Activated CD8-positive, alpha-beta T cell treated with anti-CD3 and anti-CD28 coated beads for 36 hours (primary cell): ENCODE measurements at regions not wholly inside any gene's neighbourhood (a gene's known extent, or its start where the extent isn't known, plus 50 kb on each side); places are given as distances from the start of the nearest gene placed in this dataset.

Source experiments
- ATAC-seq: fragments of 200-7000 bp; cut with Tn5 transposase; one replicate; pipeline ENCODE4 v1.10.0; 2021; ENCODE audit warnings: mild to moderate bottlenecking, moderate library complexity
- CTCF ChIA-PET: fragments of 350-600 bp; sonication (Branson Sonifier 250); formaldehyde crosslinking; loops from one replicate; lab custom pipeline; 2021; ENCODE audit warnings: antibody characterized with exemption; lab: Charles Lee
- POLR2A ChIA-PET: fragments of 350-600 bp; sonication (Branson Sonifier 250); formaldehyde crosslinking; loops from one replicate; lab custom pipeline; 2021; ENCODE audit warnings: antibody characterized with exemption; lab: Charles Lee
- DNase-seq: peaks from one replicate; pipeline ENCODE4 v3.0.0-alpha.2; 2020
- H3K27ac Mint-ChIP-seq: one replicate; pipeline ENCODE4 v1.8.0; 2021; ENCODE audit warnings: mild to moderate bottlenecking, mixed read lengths
- H3K27me3 Mint-ChIP-seq: one replicate; pipeline ENCODE4 v1.8.0; 2021; ENCODE audit warnings: mixed read lengths
- H3K36me3 Mint-ChIP-seq: one replicate; pipeline ENCODE4 v1.8.0; 2021; ENCODE audit warnings: low read depth, mixed read lengths
- H3K4me1 Mint-ChIP-seq: one replicate; pipeline ENCODE4 v1.8.0; 2021; ENCODE audit warnings: low read depth, mixed read lengths
- H3K4me3 Mint-ChIP-seq: one replicate; pipeline ENCODE4 v1.8.0; 2021; ENCODE audit warnings: mild to moderate bottlenecking, moderate library complexity, mixed read lengths
- H3K9me3 Mint-ChIP-seq: one replicate; pipeline ENCODE4 v1.8.0; 2021; ENCODE audit warnings: mixed read lengths
- intact Hi-C: fragments of 100-400 bp; cut with micrococcal nuclease; formaldehyde crosslinking; loops from one replicate; pipeline ENCODE4 v1.10.0; 2022
- TF ChIP-seq, protein P1 (sequence below): fragments of 200-600 bp; IDR thresholded peaks from one replicate; pipeline ENCODE4 v1.8.0; 2022; ENCODE audit warnings: antibody characterized with exemption, mild to moderate bottlenecking

DNA sequence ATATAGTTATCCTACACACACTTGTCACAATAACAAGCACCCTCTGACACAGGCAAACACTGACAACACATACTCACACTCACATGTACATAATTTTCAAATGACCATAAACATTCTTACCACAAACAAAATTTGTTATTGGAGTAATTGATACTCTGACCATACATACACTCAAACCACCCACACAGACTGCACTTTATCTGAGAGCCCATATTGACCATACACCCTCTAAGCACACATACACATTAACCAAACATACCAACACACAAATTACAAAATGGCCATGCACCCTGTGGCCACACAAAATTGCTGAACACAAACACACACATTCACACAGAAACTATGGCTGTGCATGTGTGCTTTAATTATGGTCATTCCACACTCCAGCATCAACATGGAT lies 79.1 kb upstream of the FAM120A start:
- ChIA-PET CTCF (no interaction called here), POLR2A (no interaction called here)
- TF ChIP-seq, protein P1, sequence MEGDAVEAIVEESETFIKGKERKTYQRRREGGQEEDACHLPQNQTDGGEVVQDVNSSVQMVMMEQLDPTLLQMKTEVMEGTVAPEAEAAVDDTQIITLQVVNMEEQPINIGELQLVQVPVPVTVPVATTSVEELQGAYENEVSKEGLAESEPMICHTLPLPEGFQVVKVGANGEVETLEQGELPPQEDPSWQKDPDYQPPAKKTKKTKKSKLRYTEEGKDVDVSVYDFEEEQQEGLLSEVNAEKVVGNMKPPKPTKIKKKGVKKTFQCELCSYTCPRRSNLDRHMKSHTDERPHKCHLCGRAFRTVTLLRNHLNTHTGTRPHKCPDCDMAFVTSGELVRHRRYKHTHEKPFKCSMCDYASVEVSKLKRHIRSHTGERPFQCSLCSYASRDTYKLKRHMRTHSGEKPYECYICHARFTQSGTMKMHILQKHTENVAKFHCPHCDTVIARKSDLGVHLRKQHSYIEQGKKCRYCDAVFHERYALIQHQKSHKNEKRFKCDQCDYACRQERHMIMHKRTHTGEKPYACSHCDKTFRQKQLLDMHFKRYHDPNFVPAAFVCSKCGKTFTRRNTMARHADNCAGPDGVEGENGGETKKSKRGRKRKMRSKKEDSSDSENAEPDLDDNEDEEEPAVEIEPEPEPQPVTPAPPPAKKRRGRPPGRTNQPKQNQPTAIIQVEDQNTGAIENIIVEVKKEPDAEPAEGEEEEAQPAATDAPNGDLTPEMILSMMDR, result no peak
- H3K36me3 Mint-ChIP-seq, result no peaks in the 10 kb centered on the region
- H3K27ac Mint-ChIP-seq, result no peak overlapping the region
- DNase-seq (no peak), ATAC-seq (no peak)
- H3K4me1 Mint-ChIP-seq, result no peaks in the 10 kb centered on the region
- no peaks in the 10 kb centered on the region for H3K9me3 Mint-ChIP-seq
- no peak overlapping the region for H3K4me3 Mint-ChIP-seq
- intact Hi-C loops, result no loop called here
- H3K27me3 Mint-ChIP-seq, result peaks cover 9% of the 10 kb centered on the region

DNA sequence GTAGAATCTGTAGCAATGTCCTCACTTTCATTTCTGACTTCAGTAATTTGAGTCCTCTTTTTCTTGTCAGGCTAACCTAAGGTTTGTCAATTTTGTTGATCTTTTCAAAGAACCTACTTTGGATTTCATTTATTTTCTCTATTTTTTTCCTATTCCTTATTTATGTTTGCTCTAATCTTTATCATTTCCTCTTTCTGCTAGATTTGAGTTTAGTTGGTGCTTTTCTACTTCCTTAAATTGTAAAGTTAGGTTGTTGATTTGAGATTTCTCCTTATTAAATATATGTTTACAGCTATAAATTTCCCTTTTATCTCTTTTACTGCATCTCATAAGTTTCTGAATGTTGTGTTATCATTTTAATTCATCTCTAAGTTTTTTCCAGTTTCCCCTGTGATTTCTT lies 75.1 kb upstream of the FAM120A start:
- no peak for DNase-seq
- intact Hi-C loops, result no loop called here
- CTCF ChIA-PET, result no interaction called here
- Mint-ChIP-seq H3K27me3 (peaks cover 9% of the 10 kb centered on the region), H3K27ac (no peak overlapping the region), H3K9me3 (no peaks in the 10 kb centered on the region), H3K36me3 (no peaks in the 10 kb centered on the region), H3K4me1 (no peaks in the 10 kb centered on the region), H3K4me3 (no peak overlapping the region)
- ATAC-seq, result no peak
- POLR2A ChIA-PET, result no interaction called here
- TF ChIP-seq, protein P1, result no peak

DNA sequence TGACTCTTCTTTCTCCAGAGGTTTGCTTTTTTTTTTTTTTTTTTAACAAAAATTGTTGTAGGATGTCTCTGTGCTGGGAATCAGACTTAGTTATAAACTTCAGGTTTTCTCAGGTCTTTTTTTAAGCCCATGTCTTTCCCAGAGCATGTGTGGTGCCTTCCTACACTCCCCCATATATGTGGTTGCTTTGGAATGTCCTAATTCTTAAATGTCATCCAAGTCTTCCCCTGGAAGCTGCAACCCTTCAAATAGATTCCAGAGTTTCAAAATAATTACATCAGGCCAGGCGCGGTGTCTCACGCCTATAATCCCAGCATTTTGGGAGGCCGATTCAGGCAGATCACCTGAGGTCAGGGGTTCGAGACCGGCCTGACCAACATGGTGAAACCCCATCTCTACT lies 73.2 kb upstream of the FAM120A start:
- no peaks in the 10 kb centered on the region for H3K9me3 Mint-ChIP-seq
- ChIA-PET CTCF (no interaction called here), POLR2A (no interaction called here)
- H3K4me3 Mint-ChIP-seq, result no peak overlapping the region
- ATAC-seq, result no peak
- DNase-seq, result no peak
- no peaks in the 10 kb centered on the region for H3K36me3 Mint-ChIP-seq
- no peaks in the 10 kb centered on the region for H3K4me1 Mint-ChIP-seq
- intact Hi-C loops, result no loop called here
- peaks cover 8% of the 10 kb centered on the region for H3K27me3 Mint-ChIP-seq
- TF ChIP-seq, protein P1, result no peak
- no peak overlapping the region for H3K27ac Mint-ChIP-seq

DNA sequence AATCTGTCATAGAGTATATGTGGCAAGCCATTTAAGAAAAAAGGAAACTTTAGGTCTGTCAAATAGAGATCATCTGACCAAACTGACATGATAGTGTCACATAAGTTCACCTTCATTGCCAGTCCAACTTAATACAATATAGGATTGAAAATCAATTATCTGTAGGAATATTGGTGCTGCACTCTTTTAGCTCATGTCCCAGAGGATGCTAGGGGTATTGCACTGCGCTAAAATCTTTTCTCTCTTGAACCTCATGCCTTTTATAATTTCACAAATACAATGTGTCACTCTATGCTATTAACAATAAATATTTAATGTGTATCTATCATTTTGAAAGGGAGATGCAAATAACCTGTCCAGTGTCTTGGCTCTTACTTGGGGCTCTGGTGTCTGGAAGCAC lies 72.4 kb upstream of the FAM120A start:
- Mint-ChIP-seq H3K27ac (no peak overlapping the region), H3K9me3 (no peaks in the 10 kb centered on the region), H3K4me1 (no peaks in the 10 kb centered on the region), H3K27me3 (peaks cover 8% of the 10 kb centered on the region), H3K4me3 (no peak overlapping the region), H3K36me3 (no peaks in the 10 kb centered on the region)
- intact Hi-C loops, result no loop called here
- TF ChIP-seq, protein P1, result peak; percentile 47
- ChIA-PET POLR2A (no interaction called here), CTCF (no interaction called here)
- no peak for ATAC-seq
- no peak for DNase-seq

DNA sequence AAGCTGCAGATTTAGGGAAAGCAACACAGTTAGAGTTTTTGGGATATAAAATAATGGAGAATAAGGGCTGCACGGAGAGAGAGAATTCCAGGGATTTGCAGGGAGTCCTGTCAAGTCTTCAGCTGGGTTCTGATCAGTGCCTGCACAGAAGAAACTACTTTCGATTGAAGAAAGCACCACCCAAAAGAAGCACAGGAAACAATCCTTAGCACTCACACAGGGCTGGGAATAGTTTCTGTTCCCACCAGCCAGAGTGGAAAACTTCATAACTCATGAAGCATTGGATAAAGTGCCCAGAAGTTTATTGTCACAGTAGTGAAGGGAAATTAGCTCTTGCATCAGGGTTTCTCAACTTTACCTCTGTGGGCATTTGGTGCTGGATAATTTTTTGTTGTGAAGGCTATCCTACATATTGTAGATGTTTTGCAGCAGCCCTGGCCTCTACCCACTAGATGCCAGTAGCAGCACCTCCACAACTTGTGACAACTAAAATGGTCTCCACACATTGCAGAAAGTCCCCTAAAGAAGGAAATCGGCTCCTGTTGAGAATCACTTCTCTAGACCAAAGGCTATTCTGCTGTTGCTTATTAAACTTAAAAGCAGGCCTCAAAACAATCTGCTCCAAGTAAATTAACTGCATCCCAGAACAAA lies 71.0 kb upstream of the FAM120A start:
- Mint-ChIP-seq H3K27ac (no peak overlapping the region), H3K36me3 (no peaks in the 10 kb centered on the region), H3K4me3 (no peak overlapping the region), H3K9me3 (no peaks in the 10 kb centered on the region), H3K27me3 (peaks cover 8% of the 10 kb centered on the region), H3K4me1 (no peaks in the 10 kb centered on the region)
- TF ChIP-seq, protein P1, result no peak
- POLR2A ChIA-PET, result no interaction called here
- intact Hi-C loops, result no loop called here
- no peak for ATAC-seq
- no peak for DNase-seq
- CTCF ChIA-PET, result no interaction called here
